CD4-positive, alpha-beta T cell (primary cell): ENCODE measurements at regions not wholly inside any gene's neighbourhood (a gene's known extent, or its start where the extent isn't known, plus 50 kb on each side); places are given as distances from the start of the nearest gene placed in this dataset.
"Not testable (repeated sequence)": the region's sequence is repeated elsewhere in the genome, so short reads cannot be mapped to it uniquely, and the experiment has no call there.

Experiments used
- ATAC-seq: fragments of 200-7000 bp; cut with Tn5 transposase; one replicate; pipeline ENCODE4 v1.10.0; 2022; ENCODE audit warnings: mild to moderate bottlenecking; ENCODE audit not compliant: poor library complexity
- CTCF ChIA-PET: fragments of 350-600 bp; sonication (Branson Sonifier 250); formaldehyde crosslinking; loops from one replicate; lab custom pipeline; 2021; ENCODE audit warnings: antibody characterized with exemption, inconsistent platforms; lab: Charles Lee
- POLR2A ChIA-PET: fragments of 350-600 bp; sonication (Branson Sonifier 250); formaldehyde crosslinking; loops from one replicate; lab custom pipeline; 2021; ENCODE audit warnings: antibody characterized with exemption, inconsistent platforms; lab: Charles Lee
- DNase-seq, 14 experiments: peaks; one replicate each; pipeline ENCODE4 v3.0.0-alpha.2; 2013 to 2020; ENCODE audit warnings: mixed read lengths in 2 of 14
- H3K27ac ChIP-seq, 2 donors: one replicate each; pipeline versions ENCODE4 v1.5.1 to v1.7.0; 2013; ENCODE audit warnings: low read length in 2 of 2, low read depth in 1 of 2, mild to moderate bottlenecking in 1 of 2
- H3K27me3 ChIP-seq, 2 experiments: 1 replicate in 1 of 2; 2 replicates in 1 of 2; pipeline versions ENCODE4 v1.6.1 to v1.7.0; 2013; ENCODE audit warnings: low read length in 2 of 2, control low read depth in 1 of 2, mild to moderate bottlenecking in 1 of 2, moderate library complexity in 1 of 2; ENCODE audit not compliant: insufficient read depth in 2 of 2, control insufficient read depth in 1 of 2
- H3K36me3 ChIP-seq: one replicate; pipeline ENCODE4 v1.6.1; 2013; ENCODE audit warnings: low read length, control low read depth; ENCODE audit not compliant: insufficient read depth
- H3K4me1 ChIP-seq: one replicate; pipeline ENCODE4 v1.6.1; 2013; ENCODE audit warnings: low read length, control low read depth; ENCODE audit not compliant: insufficient read depth
- H3K4me3 ChIP-seq: one replicate; pipeline ENCODE4 v1.5.1; 2013; ENCODE audit warnings: mild to moderate bottlenecking, low read length, moderate library complexity
- H3K9me3 ChIP-seq, 2 experiments: 1 replicate in 1 of 2; 2 replicates in 1 of 2; pipeline versions ENCODE4 v1.6.1 to v1.7.0; 2013; ENCODE audit warnings: low read length in 2 of 2, mild to moderate bottlenecking in 2 of 2, control low read depth in 1 of 2, moderate library complexity in 1 of 2; ENCODE audit not compliant: control insufficient read depth in 1 of 2, insufficient read depth in 1 of 2
- H3K27ac Mint-ChIP-seq: one replicate; pipeline ENCODE4 v1.8.0; 2020; ENCODE audit warnings: mixed read lengths
- H3K27me3 Mint-ChIP-seq: one replicate; pipeline ENCODE4 v1.8.0; 2021; ENCODE audit warnings: mixed read lengths
- H3K36me3 Mint-ChIP-seq: one replicate; pipeline ENCODE4 v1.8.0; 2021; ENCODE audit warnings: low read depth, mixed read lengths
- H3K4me1 Mint-ChIP-seq: one replicate; pipeline ENCODE4 v1.8.0; 2021; ENCODE audit warnings: low read depth, mixed read lengths
- H3K4me3 Mint-ChIP-seq: one replicate; pipeline ENCODE4 v1.8.0; 2020; ENCODE audit warnings: mild to moderate bottlenecking, mixed read lengths
- H3K9me3 Mint-ChIP-seq: one replicate; pipeline ENCODE4 v1.8.0; 2020; ENCODE audit warnings: mixed read lengths
- CTCF ChIP-seq: fragments of 200-600 bp; IDR thresholded peaks from one replicate; pipeline ENCODE4 v1.8.0; 2022; ENCODE audit warnings: antibody characterized with exemption, mild to moderate bottlenecking
- intact Hi-C, 2 experiments: fragments of 100-400 bp; cut with DNase I in 1 of 2; cut with micrococcal nuclease in 1 of 2; formaldehyde crosslinking; loops; one replicate each; pipeline versions ENCODE4 v1.15.1 to v1.9.0; 2023 to 2025; cut with DNase I, micrococcal nuclease

GRCh38 chr1:191508239-191508638 is 650.0 kb upstream of the RGS18 start:
- Mint-ChIP-seq H3K27ac (no peak overlapping the region), H3K4me3 (no peak overlapping the region), H3K9me3 (peaks cover 7% of the 10 kb centered on the region), H3K36me3 (no peaks in the 10 kb centered on the region), H3K4me1 (no peaks in the 10 kb centered on the region), H3K27me3 (no peaks in the 10 kb centered on the region)
- CTCF ChIA-PET, result no interaction called here
- no peak for ATAC-seq
- POLR2A ChIA-PET, result no interaction called here
- DNase-seq, result no peak
- H3K4me3 ChIP-seq, result no peak overlapping the region
- TF ChIP-seq CTCF, result no peak
- H3K9me3 ChIP-seq, result peaks cover 0 to 14% of the 10 kb centered on the region in 2 experiments
- H3K4me1 ChIP-seq, result no peaks in the 10 kb centered on the region
- H3K27ac ChIP-seq, result no peak overlapping the region
- no peaks in the 10 kb centered on the region for H3K27me3 ChIP-seq
- no peaks in the 10 kb centered on the region for H3K36me3 ChIP-seq
- intact Hi-C loops, result no loop called here

DNA sequence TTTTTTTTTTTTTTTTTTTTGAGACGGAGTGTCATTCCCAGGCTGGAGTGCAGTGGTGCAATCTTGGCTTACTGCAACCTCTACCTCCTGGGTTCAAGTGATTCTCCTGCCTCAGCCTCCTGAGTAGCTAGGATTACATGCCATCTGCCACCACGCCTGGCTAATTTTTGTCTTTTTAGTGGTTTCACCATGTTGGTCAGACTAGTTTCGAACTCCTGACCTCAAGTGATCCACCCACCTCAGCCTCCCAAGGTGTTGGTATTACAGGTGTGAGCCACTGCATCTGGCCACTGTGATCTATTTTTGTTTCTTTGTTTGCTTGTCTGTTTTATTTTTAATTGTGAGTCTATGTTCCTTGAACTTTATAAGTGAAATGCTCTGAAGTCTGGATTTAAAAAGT is 646.8 kb upstream of the RGS18 start:
- CTCF ChIA-PET, H3K27ac ChIP-seq, DNase-seq, H3K36me3 Mint-ChIP-seq, POLR2A ChIA-PET, H3K4me3 ChIP-seq, H3K36me3 ChIP-seq, H3K27me3 ChIP-seq, H3K4me1 Mint-ChIP-seq, H3K4me1 ChIP-seq, intact Hi-C loops, H3K27ac Mint-ChIP-seq, H3K27me3 Mint-ChIP-seq, ATAC-seq, H3K4me3 Mint-ChIP-seq: not testable (repeated sequence)
- peaks cover 3 to 10% of the 10 kb centered on the region in 2 experiments for H3K9me3 ChIP-seq
- H3K9me3 Mint-ChIP-seq, result peaks cover 12% of the 10 kb centered on the region

GRCh38 chr1:191517826-191518225 is 640.4 kb upstream of the RGS18 start:
- intact Hi-C loops, result no loop called here

More at GRCh38 chr1:191517826-191518225, 640.4 kb upstream of the RGS18 start:
- H3K4me1 Mint-ChIP-seq, result no peaks in the 10 kb centered on the region
- H3K27me3 Mint-ChIP-seq, result no peaks in the 10 kb centered on the region
- ChIA-PET POLR2A (no interaction called here), CTCF (no interaction called here)
- no peak overlapping the region for H3K27ac ChIP-seq
- no peaks in the 10 kb centered on the region for H3K4me1 ChIP-seq
- H3K27me3 ChIP-seq, result no peaks in the 10 kb centered on the region
- no peaks in the 10 kb centered on the region for H3K36me3 Mint-ChIP-seq
- H3K4me3 Mint-ChIP-seq, result no peak overlapping the region
- no peaks in the 10 kb centered on the region for H3K36me3 ChIP-seq
- H3K4me3 ChIP-seq, result no peak overlapping the region
- TF ChIP-seq CTCF, result no peak
- H3K9me3 ChIP-seq, result peaks cover 0 to 8% of the 10 kb centered on the region in 2 experiments
- no peak for DNase-seq
- ATAC-seq, result no peak
- H3K9me3 Mint-ChIP-seq, result peaks cover 9% of the 10 kb centered on the region
- H3K27ac Mint-ChIP-seq, result no peak overlapping the region
